ENCODE measurements at regions not wholly inside any gene's neighbourhood (a gene's known extent, or its start where the extent isn't known, plus 50 kb on each side); places are given as distances from the start of the nearest gene placed in this dataset.

DNA sequence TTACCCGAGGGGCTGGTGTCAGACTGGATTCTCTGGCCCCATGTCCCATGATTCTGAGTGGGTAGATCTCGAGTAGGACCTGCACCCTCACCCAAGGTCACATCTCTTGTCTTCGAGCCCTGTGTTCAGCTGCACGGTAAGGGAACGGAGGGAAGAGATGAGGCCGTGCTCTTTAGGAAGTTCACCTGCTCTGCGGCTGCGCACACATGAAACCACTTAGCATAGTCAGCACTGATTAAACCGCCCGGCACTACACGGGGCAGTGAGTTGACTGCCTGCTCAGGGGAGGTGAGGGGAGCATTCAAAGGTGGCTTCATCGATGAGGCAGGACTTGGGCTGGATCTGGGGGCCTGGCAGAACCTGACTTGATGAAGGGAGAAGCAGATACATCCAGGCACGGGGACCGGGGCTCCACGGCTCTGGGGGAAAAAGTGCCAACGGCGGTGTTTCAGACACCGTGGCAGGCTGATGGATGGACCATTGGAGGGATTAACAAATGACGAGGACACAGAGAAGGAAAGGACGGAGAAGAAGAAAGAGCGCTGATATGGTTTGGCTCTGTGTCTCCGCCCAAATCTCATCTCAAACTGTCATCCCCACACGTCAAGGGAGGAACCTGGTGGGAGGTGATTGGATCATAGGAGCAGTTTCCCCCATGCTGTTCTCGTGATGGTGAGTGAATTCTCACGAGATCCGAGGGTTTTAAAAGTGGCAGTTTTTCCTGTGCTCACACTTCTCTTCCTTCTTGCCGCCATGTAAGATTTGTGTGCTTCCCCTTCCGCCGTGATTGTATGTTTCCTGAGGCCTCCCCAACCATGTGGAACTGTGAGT, 248.6 kb downstream of the CYP26B1 start:
- TF ChIP-seq EP300 (IDR thresholded peaks at IDR 0.05; ENCODE audit: borderline replicate concordance in 1 of 2, low read depth in 1 of 2, low read length in 1 of 2) (no peak), RAD21 (IDR thresholded peaks at IDR 0.05; ENCODE audit: low read length) (no peak), POLR2AphosphoS5 (IDR thresholded peaks at IDR 0.05; ENCODE audit: low read depth, low read length) (no peak), TAF1 (IDR thresholded peaks at IDR 0.05; ENCODE audit: borderline replicate concordance, low read depth, low read length) (no peak), YY1 (IDR thresholded peaks at IDR 0.05; ENCODE audit: low read depth) (no peak), NFIC (IDR thresholded peaks at IDR 0.05; ENCODE audit: borderline replicate concordance) (no peak)
- TF ChIP-seq, protein P1, sequence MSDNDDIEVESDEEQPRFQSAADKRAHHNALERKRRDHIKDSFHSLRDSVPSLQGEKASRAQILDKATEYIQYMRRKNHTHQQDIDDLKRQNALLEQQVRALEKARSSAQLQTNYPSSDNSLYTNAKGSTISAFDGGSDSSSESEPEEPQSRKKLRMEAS (IDR thresholded peaks at IDR 0.05; ENCODE audit: low read depth) = no peak
- TF ChIP-seq, protein P2, sequence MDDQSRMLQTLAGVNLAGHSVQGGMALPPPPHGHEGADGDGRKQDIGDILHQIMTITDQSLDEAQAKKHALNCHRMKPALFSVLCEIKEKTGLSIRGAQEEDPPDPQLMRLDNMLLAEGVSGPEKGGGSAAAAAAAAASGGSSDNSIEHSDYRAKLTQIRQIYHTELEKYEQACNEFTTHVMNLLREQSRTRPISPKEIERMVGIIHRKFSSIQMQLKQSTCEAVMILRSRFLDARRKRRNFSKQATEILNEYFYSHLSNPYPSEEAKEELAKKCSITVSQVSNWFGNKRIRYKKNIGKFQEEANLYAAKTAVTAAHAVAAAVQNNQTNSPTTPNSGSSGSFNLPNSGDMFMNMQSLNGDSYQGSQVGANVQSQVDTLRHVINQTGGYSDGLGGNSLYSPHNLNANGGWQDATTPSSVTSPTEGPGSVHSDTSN (IDR thresholded peaks at IDR 0.05) = no peak

Data from SK-N-SH (cell line).